WTC11 (cell line): ENCODE measurements at regions not wholly inside any gene's neighbourhood (a gene's known extent, or its start where the extent isn't known, plus 50 kb on each side); places are given as distances from the start of the nearest gene placed in this dataset.

Experiments
- ATAC-seq: fragments of 200-7000 bp; cut with Tn5 transposase; 2 replicates; pipeline ENCODE4 v1.10.0; 2021; ENCODE audit warnings: mild to moderate bottlenecking, moderate library complexity
- CTCF ChIA-PET: fragments of 300-600 bp; sonication (Branson Sonifier 250); formaldehyde crosslinking; loops from one replicate; lab custom pipeline; 2021; ENCODE audit warnings: antibody characterized with exemption; lab: Charles Lee
- POLR2A ChIA-PET: fragments of 350-600 bp; sonication (Branson Sonifier 250); formaldehyde crosslinking; loops from one replicate; lab custom pipeline; 2021; ENCODE audit warnings: antibody characterized with exemption; lab: Charles Lee
- DNase-seq: peaks from one replicate; pipeline ENCODE4 v3.0.0; 2021; ENCODE audit warnings: low spot score
- H3K27ac Mint-ChIP-seq: 2 replicates; pipeline ENCODE4 v1.8.0; 2021; ENCODE audit warnings: mixed read lengths
- H3K27me3 Mint-ChIP-seq: 2 replicates; pipeline ENCODE4 v1.8.0; 2021; ENCODE audit warnings: low read depth, mild to moderate bottlenecking, moderate library complexity, mixed read lengths
- H3K36me3 Mint-ChIP-seq: 2 replicates; pipeline ENCODE4 v1.8.0; 2021; ENCODE audit warnings: mixed read lengths
- H3K4me1 Mint-ChIP-seq: 2 replicates; pipeline ENCODE4 v1.8.0; 2022; ENCODE audit warnings: mixed read lengths
- H3K4me3 Mint-ChIP-seq: 2 replicates; pipeline ENCODE4 v1.8.0; 2021; ENCODE audit warnings: mild to moderate bottlenecking, moderate library complexity, mixed read lengths
- H3K9me3 Mint-ChIP-seq: 2 replicates; pipeline ENCODE4 v1.8.0; 2021; ENCODE audit warnings: mixed read lengths
- CREM ChIP-seq: sonication (generic); formaldehyde crosslinking; IDR thresholded peaks from 2 replicates; pipeline ENCODE4 v1.8.1; 2022; ENCODE audit warnings: mild to moderate bottlenecking, missing genetic modification reagents, moderate library complexity
- ELF4 ChIP-seq: sonication (generic); formaldehyde crosslinking; IDR thresholded peaks from 2 replicates; pipeline ENCODE4 v1.8.1; 2022; ENCODE audit warnings: low read depth, mild to moderate bottlenecking, moderate library complexity, missing genetic modification reagents
- FOXP1 ChIP-seq: sonication (generic); formaldehyde crosslinking; IDR thresholded peaks from 2 replicates; pipeline ENCODE4 v1.8.0; 2022; ENCODE audit warnings: missing genetic modification reagents, mild to moderate bottlenecking, moderate library complexity, borderline replicate concordance
- MXD4 ChIP-seq: fragments of 250-450 bp; sonication (Bioruptor Pico); IDR thresholded peaks from 2 replicates; pipeline ENCODE4 v1.8.0; 2021; ENCODE audit warnings: mild to moderate bottlenecking, moderate library complexity, borderline replicate concordance
- NR3C1 ChIP-seq: sonication (generic); formaldehyde crosslinking; conservative IDR thresholded peaks from 2 replicates; pipeline ENCODE4 v1.8.1; 2023; ENCODE audit warnings: low read depth, mild to moderate bottlenecking, missing genetic modification reagents
- TP53 ChIP-seq: sonication (generic); formaldehyde crosslinking; IDR thresholded peaks from 2 replicates; pipeline ENCODE4 v1.8.1; 2023; ENCODE audit warnings: mild to moderate bottlenecking, missing genetic modification reagents
- ZNF138 ChIP-seq: sonication (generic); formaldehyde crosslinking; conservative IDR thresholded peaks from 2 replicates; pipeline ENCODE4 v1.8.1; 2022; ENCODE audit warnings: mild to moderate bottlenecking, moderate library complexity, missing genetic modification reagents
- ZNF671 ChIP-seq: fragments of 250-450 bp; sonication (Bioruptor Pico); IDR thresholded peaks from 2 replicates; pipeline ENCODE4 v1.8.0; 2021; ENCODE audit warnings: mild to moderate bottlenecking
- TF ChIP-seq, protein P1 (sequence below): fragments of 250-450 bp; sonication (Bioruptor Pico); conservative IDR thresholded peaks from 2 replicates; pipeline ENCODE4 v1.9.0; 2021; ENCODE audit warnings: mild to moderate bottlenecking
- TF ChIP-seq, protein P2 (sequence below): sonication (generic); formaldehyde crosslinking; IDR thresholded peaks from 2 replicates; pipeline ENCODE4 v1.8.0; 2022; ENCODE audit warnings: mild to moderate bottlenecking, missing genetic modification reagents
- TF ChIP-seq, protein P3 (sequence below): sonication (generic); formaldehyde crosslinking; IDR thresholded peaks from 2 replicates; pipeline ENCODE4 v1.8.1; 2023; ENCODE audit warnings: mild to moderate bottlenecking, missing genetic modification reagents, borderline replicate concordance
- TF ChIP-seq, protein P4 (sequence below): sonication (generic); formaldehyde crosslinking; IDR thresholded peaks from 2 replicates; pipeline ENCODE4 v1.8.1; 2022; ENCODE audit warnings: mild to moderate bottlenecking, missing genetic modification reagents, moderate library complexity, borderline replicate concordance
- TF ChIP-seq, protein P5 (sequence below): sonication (generic); formaldehyde crosslinking; IDR thresholded peaks from 2 replicates; pipeline ENCODE4 v1.8.0; 2023; ENCODE audit warnings: mild to moderate bottlenecking, missing genetic modification reagents
- TF ChIP-seq, protein P6 (sequence below): fragments of 200-600 bp; IDR thresholded peaks from 2 replicates; pipeline ENCODE4 v1.8.0; 2022; ENCODE audit warnings: antibody characterized with exemption

DNA sequence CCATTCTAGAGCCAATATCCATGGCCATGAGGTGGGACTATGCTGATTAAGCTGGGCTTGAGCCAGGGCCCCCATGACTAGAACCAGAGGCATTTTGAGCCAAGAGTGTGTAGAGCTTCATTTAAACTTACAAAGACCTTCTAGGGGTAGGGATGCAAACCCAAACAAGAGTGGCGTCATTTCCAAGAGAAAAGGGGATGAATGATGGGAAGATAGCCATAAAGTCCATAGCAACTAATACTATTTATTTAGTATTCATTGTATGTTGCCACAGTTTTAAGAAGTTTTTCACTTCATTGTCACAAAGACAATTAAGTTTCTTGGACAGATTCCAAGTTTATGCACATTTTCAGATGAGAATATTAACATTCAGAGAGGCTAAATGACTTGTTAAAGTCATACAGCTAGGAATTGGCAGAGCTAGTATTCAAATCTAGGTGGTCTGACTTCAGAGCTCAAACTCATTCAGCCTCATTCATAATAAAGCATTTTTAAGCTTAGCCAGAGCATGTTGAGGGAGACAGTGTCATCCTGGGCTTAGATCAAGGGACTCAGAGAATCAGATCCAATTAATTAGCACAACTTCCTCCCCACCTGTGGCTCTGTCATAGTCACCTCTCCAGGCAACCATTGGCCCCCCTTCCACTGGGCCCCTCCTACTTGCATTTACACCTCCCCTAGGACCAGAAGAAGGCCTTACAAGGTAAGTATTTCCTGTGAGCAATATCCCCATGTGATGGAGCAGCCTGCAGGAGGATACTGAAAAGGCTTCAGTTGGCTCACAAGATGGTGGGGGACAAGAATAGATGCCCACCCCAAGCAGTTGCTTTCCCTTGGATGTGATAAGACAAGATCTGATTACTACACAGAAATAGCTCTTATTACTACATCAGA lies 95.0 kb upstream of the PCSK1 start (continued):
- TF ChIP-seq, protein P1, sequence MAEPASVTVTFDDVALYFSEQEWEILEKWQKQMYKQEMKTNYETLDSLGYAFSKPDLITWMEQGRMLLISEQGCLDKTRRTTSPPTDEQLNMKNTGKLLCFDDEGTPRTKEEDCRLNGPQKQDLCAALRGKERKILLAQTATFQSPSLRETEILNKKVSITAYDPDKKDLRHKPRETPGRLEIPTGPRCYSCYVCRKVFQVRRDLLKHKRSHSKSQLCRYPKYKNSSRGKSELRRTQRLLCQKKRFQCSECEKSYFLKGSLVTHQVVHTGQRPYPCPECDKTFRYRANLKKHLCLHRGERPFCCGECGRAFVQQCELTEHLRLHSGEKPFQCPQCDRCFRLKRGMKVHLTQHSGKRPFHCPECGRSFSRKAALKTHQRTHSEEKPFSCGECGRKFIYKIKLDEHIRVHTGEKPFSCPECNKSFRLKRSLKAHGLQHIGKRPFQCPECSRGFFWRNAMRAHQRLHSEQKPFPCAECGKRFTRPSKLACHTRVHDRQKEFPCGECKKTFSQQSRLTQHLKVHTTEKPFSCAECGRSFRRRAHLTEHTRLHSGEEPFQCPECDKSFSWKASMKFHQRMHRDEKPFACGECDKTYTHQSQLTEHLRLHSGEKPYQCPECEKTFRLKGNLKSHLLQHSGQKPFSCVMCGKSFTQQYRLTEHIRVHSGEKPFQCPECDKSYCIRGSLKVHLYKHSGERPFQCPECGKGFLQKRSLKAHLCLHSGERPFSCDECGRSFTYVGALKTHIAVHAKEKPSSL (CRISPR knock-in tag): no peak
- TF ChIP-seq, protein P2, sequence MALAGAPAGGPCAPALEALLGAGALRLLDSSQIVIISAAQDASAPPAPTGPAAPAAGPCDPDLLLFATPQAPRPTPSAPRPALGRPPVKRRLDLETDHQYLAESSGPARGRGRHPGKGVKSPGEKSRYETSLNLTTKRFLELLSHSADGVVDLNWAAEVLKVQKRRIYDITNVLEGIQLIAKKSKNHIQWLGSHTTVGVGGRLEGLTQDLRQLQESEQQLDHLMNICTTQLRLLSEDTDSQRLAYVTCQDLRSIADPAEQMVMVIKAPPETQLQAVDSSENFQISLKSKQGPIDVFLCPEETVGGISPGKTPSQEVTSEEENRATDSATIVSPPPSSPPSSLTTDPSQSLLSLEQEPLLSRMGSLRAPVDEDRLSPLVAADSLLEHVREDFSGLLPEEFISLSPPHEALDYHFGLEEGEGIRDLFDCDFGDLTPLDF (CRISPR knock-in tag): no peak
- TF ChIP-seq, protein P3, sequence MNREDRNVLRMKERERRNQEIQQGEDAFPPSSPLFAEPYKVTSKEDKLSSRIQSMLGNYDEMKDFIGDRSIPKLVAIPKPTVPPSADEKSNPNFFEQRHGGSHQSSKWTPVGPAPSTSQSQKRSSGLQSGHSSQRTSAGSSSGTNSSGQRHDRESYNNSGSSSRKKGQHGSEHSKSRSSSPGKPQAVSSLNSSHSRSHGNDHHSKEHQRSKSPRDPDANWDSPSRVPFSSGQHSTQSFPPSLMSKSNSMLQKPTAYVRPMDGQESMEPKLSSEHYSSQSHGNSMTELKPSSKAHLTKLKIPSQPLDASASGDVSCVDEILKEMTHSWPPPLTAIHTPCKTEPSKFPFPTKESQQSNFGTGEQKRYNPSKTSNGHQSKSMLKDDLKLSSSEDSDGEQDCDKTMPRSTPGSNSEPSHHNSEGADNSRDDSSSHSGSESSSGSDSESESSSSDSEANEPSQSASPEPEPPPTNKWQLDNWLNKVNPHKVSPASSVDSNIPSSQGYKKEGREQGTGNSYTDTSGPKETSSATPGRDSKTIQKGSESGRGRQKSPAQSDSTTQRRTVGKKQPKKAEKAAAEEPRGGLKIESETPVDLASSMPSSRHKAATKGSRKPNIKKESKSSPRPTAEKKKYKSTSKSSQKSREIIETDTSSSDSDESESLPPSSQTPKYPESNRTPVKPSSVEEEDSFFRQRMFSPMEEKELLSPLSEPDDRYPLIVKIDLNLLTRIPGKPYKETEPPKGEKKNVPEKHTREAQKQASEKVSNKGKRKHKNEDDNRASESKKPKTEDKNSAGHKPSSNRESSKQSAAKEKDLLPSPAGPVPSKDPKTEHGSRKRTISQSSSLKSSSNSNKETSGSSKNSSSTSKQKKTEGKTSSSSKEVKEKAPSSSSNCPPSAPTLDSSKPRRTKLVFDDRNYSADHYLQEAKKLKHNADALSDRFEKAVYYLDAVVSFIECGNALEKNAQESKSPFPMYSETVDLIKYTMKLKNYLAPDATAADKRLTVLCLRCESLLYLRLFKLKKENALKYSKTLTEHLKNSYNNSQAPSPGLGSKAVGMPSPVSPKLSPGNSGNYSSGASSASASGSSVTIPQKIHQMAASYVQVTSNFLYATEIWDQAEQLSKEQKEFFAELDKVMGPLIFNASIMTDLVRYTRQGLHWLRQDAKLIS: no peak
- no peak for TF ChIP-seq ZNF671
- TF ChIP-seq, all 79 proteins: peak for 0

DNA sequence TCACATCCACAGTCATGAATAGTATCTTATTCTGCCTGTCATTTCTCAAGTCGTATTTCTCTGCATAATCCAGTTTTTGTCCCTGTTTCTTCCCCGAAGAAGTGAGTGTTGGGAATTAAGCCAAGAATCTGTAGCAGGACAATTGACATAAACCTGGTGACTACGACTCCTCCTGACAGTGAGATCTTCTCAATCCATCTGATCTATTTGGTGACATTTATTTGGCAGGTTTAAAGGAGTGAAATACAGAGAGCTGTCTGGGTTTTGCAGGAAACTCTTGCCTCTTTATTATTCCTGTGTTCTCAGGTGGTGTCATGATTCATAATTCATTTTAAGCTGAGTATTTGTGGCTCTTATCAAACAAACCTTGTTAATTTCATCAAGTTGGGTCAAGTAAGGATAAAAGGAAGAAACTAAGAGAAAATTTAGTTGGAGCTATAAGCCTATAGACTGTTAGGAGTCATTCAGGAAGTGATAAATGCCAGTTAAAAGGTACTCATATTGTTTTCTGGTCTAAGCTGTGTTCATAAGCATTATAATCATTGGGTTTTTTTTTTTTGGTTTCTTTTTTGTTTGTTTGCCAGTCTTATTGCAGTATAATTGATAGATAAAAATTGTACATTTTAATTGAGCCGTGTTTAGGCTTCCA lies 95.9 kb upstream of the PCSK1 start:
- Mint-ChIP-seq H3K9me3 (no peaks in the 10 kb centered on the region), H3K36me3 (no peaks in the 10 kb centered on the region), H3K27ac (no peak overlapping the region), H3K27me3 (no peaks in the 10 kb centered on the region), H3K4me1 (peaks cover 17% of the 10 kb centered on the region; the same call in 1 of the 2 replicates), H3K4me3 (no peak overlapping the region)
- DNase-seq (no peak), ATAC-seq (no peak)
- ChIA-PET CTCF (interaction anchor here (0.7 kb wide), 1 partner anchor 102 kb away, joined by 3 read pairs; no protein-coding TSS in a partner anchor), POLR2A (no interaction called here)
- no peak for TF ChIP-seq CREM (CRISPR knock-in tag)
- no peak for TF ChIP-seq MXD4
- TF ChIP-seq NR3C1 (CRISPR knock-in tag): no peak
- TF ChIP-seq, protein P4, sequence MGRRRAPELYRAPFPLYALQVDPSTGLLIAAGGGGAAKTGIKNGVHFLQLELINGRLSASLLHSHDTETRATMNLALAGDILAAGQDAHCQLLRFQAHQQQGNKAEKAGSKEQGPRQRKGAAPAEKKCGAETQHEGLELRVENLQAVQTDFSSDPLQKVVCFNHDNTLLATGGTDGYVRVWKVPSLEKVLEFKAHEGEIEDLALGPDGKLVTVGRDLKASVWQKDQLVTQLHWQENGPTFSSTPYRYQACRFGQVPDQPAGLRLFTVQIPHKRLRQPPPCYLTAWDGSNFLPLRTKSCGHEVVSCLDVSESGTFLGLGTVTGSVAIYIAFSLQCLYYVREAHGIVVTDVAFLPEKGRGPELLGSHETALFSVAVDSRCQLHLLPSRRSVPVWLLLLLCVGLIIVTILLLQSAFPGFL: no peak
- TF ChIP-seq FOXP1 (CRISPR knock-in tag): no peak
- TF ChIP-seq ZNF138 (CRISPR knock-in tag): no peak
- TF ChIP-seq, protein P5, sequence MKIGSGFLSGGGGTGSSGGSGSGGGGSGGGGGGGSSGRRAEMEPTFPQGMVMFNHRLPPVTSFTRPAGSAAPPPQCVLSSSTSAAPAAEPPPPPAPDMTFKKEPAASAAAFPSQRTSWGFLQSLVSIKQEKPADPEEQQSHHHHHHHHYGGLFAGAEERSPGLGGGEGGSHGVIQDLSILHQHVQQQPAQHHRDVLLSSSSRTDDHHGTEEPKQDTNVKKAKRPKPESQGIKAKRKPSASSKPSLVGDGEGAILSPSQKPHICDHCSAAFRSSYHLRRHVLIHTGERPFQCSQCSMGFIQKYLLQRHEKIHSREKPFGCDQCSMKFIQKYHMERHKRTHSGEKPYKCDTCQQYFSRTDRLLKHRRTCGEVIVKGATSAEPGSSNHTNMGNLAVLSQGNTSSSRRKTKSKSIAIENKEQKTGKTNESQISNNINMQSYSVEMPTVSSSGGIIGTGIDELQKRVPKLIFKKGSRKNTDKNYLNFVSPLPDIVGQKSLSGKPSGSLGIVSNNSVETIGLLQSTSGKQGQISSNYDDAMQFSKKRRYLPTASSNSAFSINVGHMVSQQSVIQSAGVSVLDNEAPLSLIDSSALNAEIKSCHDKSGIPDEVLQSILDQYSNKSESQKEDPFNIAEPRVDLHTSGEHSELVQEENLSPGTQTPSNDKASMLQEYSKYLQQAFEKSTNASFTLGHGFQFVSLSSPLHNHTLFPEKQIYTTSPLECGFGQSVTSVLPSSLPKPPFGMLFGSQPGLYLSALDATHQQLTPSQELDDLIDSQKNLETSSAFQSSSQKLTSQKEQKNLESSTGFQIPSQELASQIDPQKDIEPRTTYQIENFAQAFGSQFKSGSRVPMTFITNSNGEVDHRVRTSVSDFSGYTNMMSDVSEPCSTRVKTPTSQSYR (CRISPR knock-in tag): no peak
- TF ChIP-seq, protein P6, sequence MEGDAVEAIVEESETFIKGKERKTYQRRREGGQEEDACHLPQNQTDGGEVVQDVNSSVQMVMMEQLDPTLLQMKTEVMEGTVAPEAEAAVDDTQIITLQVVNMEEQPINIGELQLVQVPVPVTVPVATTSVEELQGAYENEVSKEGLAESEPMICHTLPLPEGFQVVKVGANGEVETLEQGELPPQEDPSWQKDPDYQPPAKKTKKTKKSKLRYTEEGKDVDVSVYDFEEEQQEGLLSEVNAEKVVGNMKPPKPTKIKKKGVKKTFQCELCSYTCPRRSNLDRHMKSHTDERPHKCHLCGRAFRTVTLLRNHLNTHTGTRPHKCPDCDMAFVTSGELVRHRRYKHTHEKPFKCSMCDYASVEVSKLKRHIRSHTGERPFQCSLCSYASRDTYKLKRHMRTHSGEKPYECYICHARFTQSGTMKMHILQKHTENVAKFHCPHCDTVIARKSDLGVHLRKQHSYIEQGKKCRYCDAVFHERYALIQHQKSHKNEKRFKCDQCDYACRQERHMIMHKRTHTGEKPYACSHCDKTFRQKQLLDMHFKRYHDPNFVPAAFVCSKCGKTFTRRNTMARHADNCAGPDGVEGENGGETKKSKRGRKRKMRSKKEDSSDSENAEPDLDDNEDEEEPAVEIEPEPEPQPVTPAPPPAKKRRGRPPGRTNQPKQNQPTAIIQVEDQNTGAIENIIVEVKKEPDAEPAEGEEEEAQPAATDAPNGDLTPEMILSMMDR: no peak
- no peak for TF ChIP-seq ELF4 (CRISPR knock-in tag)
- no peak for TF ChIP-seq TP53 (CRISPR knock-in tag)
